ENCODE measurements at regions not wholly inside any gene's neighbourhood (a gene's known extent, or its start where the extent isn't known, plus 50 kb on each side); places are given as distances from the start of the nearest gene placed in this dataset.

GRCh38 chr21:38661889-38662568 lies 143.7 kb upstream of the ETS2 start:
- no peak for TF ChIP-seq CTCF (conservative IDR thresholded peaks at IDR 0.05 in 1 of 2, IDR thresholded peaks at IDR 0.05 in 1 of 2; ENCODE audit: low read depth in 1 of 2, low read length in 2 of 2)
- TF ChIP-seq EZH2 (IDR thresholded peaks at IDR 0.05; ENCODE audit: low read length, missing control alignments): no peak

All from fibroblast of lung (primary cell).